RWPE1 (cell line): ENCODE measurements at regions not wholly inside any gene's neighbourhood (a gene's known extent, or its start where the extent isn't known, plus 50 kb on each side); places are given as distances from the start of the nearest gene placed in this dataset.

Experiments
- CTCF ChIA-PET: fragments of 350-600 bp; sonication (Branson Sonifier 250); formaldehyde crosslinking; extraction: SDS; loops from one replicate; lab custom pipeline; 2021; lab: Yijun Ruan, JAX
- POLR2A ChIA-PET: fragments of 400-600 bp; formaldehyde crosslinking; extraction: SDS; loops from one replicate; lab custom pipeline; 2020; ENCODE audit warnings: antibody characterized with exemption; ENCODE audit not compliant: low non-redundant PET; lab: Yijun Ruan, JAX
- DNase-seq: peaks from one replicate; pipeline ENCODE4 v3.0.0; 2012; ENCODE audit warnings: low spot score
- H3K27ac ChIP-seq: fragments of 450-650 bp; 2 replicates; pipeline ENCODE4 v1.5.1; 2017
- CTCF ChIP-seq: fragments of 450-650 bp; conservative IDR thresholded peaks from 2 replicates; pipeline ENCODE4 v1.5.1; 2017; ENCODE audit warnings: low read depth, mild to moderate bottlenecking

GRCh38 chr21:31597683-31598082, 61.8 kb upstream of the SOD1 start:
- CTCF ChIA-PET, result interaction anchor here (2.7 kb wide), 1 partner anchor 17 kb away, joined by 8 read pairs; no protein-coding TSS in a partner anchor
- no peak overlapping the region for H3K27ac ChIP-seq
- TF ChIP-seq CTCF, result no peak
- no peak for DNase-seq
- POLR2A ChIA-PET, result interaction anchor here (1.2 kb wide), 1 partner anchor 27 kb away, joined by 3 read pairs; no protein-coding TSS in a partner anchor

- CTCF ChIA-PET, result no interaction called here
Observed at GRCh38 chr21:31596055-31596454, 63.4 kb upstream of the SOD1 start.

GRCh38 chr21:31594726-31595125, 64.8 kb upstream of the SOD1 start:
- H3K27ac ChIP-seq, result no peak overlapping the region
- DNase-seq, result no peak
- CTCF ChIA-PET, result no interaction called here
- POLR2A ChIA-PET, result no interaction called here
- no peak for TF ChIP-seq CTCF

More at GRCh38 chr21:31596055-31596454, 63.4 kb upstream of the SOD1 start:
- no peak overlapping the region for H3K27ac ChIP-seq
- POLR2A ChIA-PET, result no interaction called here
- no peak for DNase-seq
- TF ChIP-seq CTCF, result no peak

- no peak overlapping the region for H3K27ac ChIP-seq
- no peak for DNase-seq
- TF ChIP-seq CTCF, result no peak
- CTCF ChIA-PET, result no interaction called here
- POLR2A ChIA-PET, result no interaction called here
Observed at GRCh38 chr21:31594279-31594678, 65.2 kb upstream of the SOD1 start.

GRCh38 chr21:31592963-31593560, 66.4 kb upstream of the SOD1 start:
- ChIA-PET POLR2A (no interaction called here), CTCF (no interaction called here)
- H3K27ac ChIP-seq, result no peak overlapping the region
- no peak for DNase-seq
- no peak for TF ChIP-seq CTCF

GRCh38 chr21:31592516-31592915, 67.0 kb upstream of the SOD1 start:
- no peak for DNase-seq
- H3K27ac ChIP-seq, result no peak overlapping the region
- ChIA-PET POLR2A (interaction anchor here (0.6 kb wide), 1 partner anchor 10 kb away, joined by 5 read pairs; no protein-coding TSS in a partner anchor), CTCF (interaction anchor here (0.6 kb wide), 1 partner anchor 240 kb away, joined by 4 read pairs; no protein-coding TSS in a partner anchor)
- no peak for TF ChIP-seq CTCF
